ENCODE measurements at regions not wholly inside any gene's neighbourhood (a gene's known extent, or its start where the extent isn't known, plus 50 kb on each side); places are given as distances from the start of the nearest gene placed in this dataset.
A peak's percentile ranks its signal among the peaks of the same experiment; 100 is the strongest.

GRCh38 chr20:60363698-60364097 is 405.5 kb downstream of the CDH26 start:
- Histone ChIP-seq H3K36me3 (no peaks in the 10 kb centered on the region), H3K27ac (no peak overlapping the region), H3K9me3 (ENCODE audit: severe bottlenecking) (no peaks in the 10 kb centered on the region), H3K27me3 (ENCODE audit: insufficient read depth, low read depth, severe bottlenecking) (peaks cover 79% of the 10 kb centered on the region), H3K4me3 (ENCODE audit: low read depth, low read length) (no peak overlapping the region)
- no peak for DNase-seq
- no peak for TF ChIP-seq CTCF (IDR thresholded peaks at IDR 0.05; ENCODE audit: low read depth, low read length)

GRCh38 chr20:60365064-60365666 is 406.9 kb downstream of the CDH26 start:
- Histone ChIP-seq H3K36me3 (no peaks in the 10 kb centered on the region), H3K27ac (no peak overlapping the region), H3K4me3 (ENCODE audit: low read depth, low read length) (no peak overlapping the region), H3K9me3 (ENCODE audit: severe bottlenecking) (no peaks in the 10 kb centered on the region), H3K27me3 (ENCODE audit: insufficient read depth, low read depth, severe bottlenecking) (peaks cover 73% of the 10 kb centered on the region)
- no peak for DNase-seq
- TF ChIP-seq CTCF (IDR thresholded peaks at IDR 0.05; ENCODE audit: low read depth, low read length), result peak; percentile 38; the same call in 1 of the 2 replicates

- Histone ChIP-seq H3K4me3 (ENCODE audit: low read depth, low read length) (no peak overlapping the region), H3K27me3 (ENCODE audit: insufficient read depth, low read depth, severe bottlenecking) (peaks cover 76% of the 10 kb centered on the region), H3K9me3 (ENCODE audit: severe bottlenecking) (no peaks in the 10 kb centered on the region), H3K27ac (no peak overlapping the region), H3K36me3 (no peaks in the 10 kb centered on the region)
- no peak for TF ChIP-seq CTCF (IDR thresholded peaks at IDR 0.05; ENCODE audit: low read depth, low read length)
- DNase-seq, result no peak
These were observed 407.7 kb downstream of the CDH26 start for GRCh38 chr20:60365882-60366281.

- Histone ChIP-seq H3K4me3 (ENCODE audit: low read depth, low read length) (no peak overlapping the region), H3K27ac (no peak overlapping the region), H3K27me3 (ENCODE audit: insufficient read depth, low read depth, severe bottlenecking) (peaks cover 66% of the 10 kb centered on the region), H3K9me3 (ENCODE audit: severe bottlenecking) (no peaks in the 10 kb centered on the region), H3K36me3 (no peaks in the 10 kb centered on the region)
- no peak for DNase-seq
- no peak for TF ChIP-seq CTCF (IDR thresholded peaks at IDR 0.05; ENCODE audit: low read depth, low read length)
These were observed 413.2 kb downstream of the CDH26 start for GRCh38 chr20:60371384-60371783.

GRCh38 chr20:60372275-60372674 is 414.1 kb downstream of the CDH26 start:
- Histone ChIP-seq H3K9me3 (ENCODE audit: severe bottlenecking) (no peaks in the 10 kb centered on the region), H3K4me3 (ENCODE audit: low read depth, low read length) (no peak overlapping the region), H3K27me3 (ENCODE audit: insufficient read depth, low read depth, severe bottlenecking) (peaks cover 64% of the 10 kb centered on the region), H3K36me3 (no peaks in the 10 kb centered on the region), H3K27ac (no peak overlapping the region)
- TF ChIP-seq CTCF (IDR thresholded peaks at IDR 0.05; ENCODE audit: low read depth, low read length), result no peak
- DNase-seq, result no peak

- no peak for DNase-seq
- Histone ChIP-seq H3K4me3 (ENCODE audit: low read depth, low read length) (no peak overlapping the region), H3K27me3 (ENCODE audit: insufficient read depth, low read depth, severe bottlenecking) (peaks cover 68% of the 10 kb centered on the region), H3K36me3 (no peaks in the 10 kb centered on the region), H3K27ac (no peak overlapping the region), H3K9me3 (ENCODE audit: severe bottlenecking) (no peaks in the 10 kb centered on the region)
- TF ChIP-seq CTCF (IDR thresholded peaks at IDR 0.05; ENCODE audit: low read depth, low read length), result no peak
These were observed 414.6 kb downstream of the CDH26 start for GRCh38 chr20:60372822-60373221.

Data from WERI-Rb-1 (cell line).